HG03439 (cell line): ENCODE measurements at regions not wholly inside any gene's neighbourhood (a gene's known extent, or its start where the extent isn't known, plus 50 kb on each side); places are given as distances from the start of the nearest gene placed in this dataset.

ENCODE experiments used
- ATAC-seq: cut with Tn5 transposase; IDR thresholded peaks from one replicate; pipeline ENCODE4 v1.9.1; 2021; ENCODE audit warnings: mild to moderate bottlenecking, moderate library complexity; ENCODE audit not compliant: unreplicated experiment

GRCh38 chr18:27595113-27595838 lies 410.2 kb upstream of the CHST9 start:
- no peak for ATAC-seq

- no peak for ATAC-seq
These were observed 400.6 kb upstream of the CHST9 start for GRCh38 chr18:27585602-27586173.

- no peak for ATAC-seq
These were observed 398.4 kb upstream of the CHST9 start for GRCh38 chr18:27583466-27583865.

- no peak for ATAC-seq
These were observed 397.8 kb upstream of the CHST9 start for GRCh38 chr18:27582760-27583412.

GRCh38 chr18:27581296-27581904 lies 396.3 kb upstream of the CHST9 start:
- no peak for ATAC-seq

- ATAC-seq: no peak
These were observed 394.3 kb upstream of the CHST9 start for GRCh38 chr18:27579364-27579763.

GRCh38 chr18:27577752-27578151 lies 392.6 kb upstream of the CHST9 start:
- ATAC-seq: no peak

- ATAC-seq: no peak
These were observed 392.2 kb upstream of the CHST9 start for GRCh38 chr18:27577265-27577664.

- ATAC-seq: no peak
These were observed 382.3 kb upstream of the CHST9 start for GRCh38 chr18:27567434-27567833.

- no peak for ATAC-seq
These were observed 379.0 kb upstream of the CHST9 start for GRCh38 chr18:27564066-27564465.

- no peak for ATAC-seq
These were observed 373.5 kb upstream of the CHST9 start for GRCh38 chr18:27558388-27559155.

- ATAC-seq: no peak
These were observed 371.6 kb upstream of the CHST9 start for GRCh38 chr18:27556741-27557140.

GRCh38 chr18:27549335-27550039 lies 364.4 kb upstream of the CHST9 start:
- no peak for ATAC-seq

- no peak for ATAC-seq
These were observed 361.9 kb upstream of the CHST9 start for GRCh38 chr18:27546991-27547390.

GRCh38 chr18:27544206-27544605 lies 359.1 kb upstream of the CHST9 start:
- no peak for ATAC-seq

GRCh38 chr18:27541293-27541692 lies 356.2 kb upstream of the CHST9 start:
- no peak for ATAC-seq

- ATAC-seq: no peak
These were observed 355.0 kb upstream of the CHST9 start for GRCh38 chr18:27540111-27540510.

- no peak for ATAC-seq
These were observed 343.9 kb upstream of the CHST9 start for GRCh38 chr18:27528925-27529521.

- no peak for ATAC-seq
These were observed 342.7 kb upstream of the CHST9 start for GRCh38 chr18:27527856-27528255.

GRCh38 chr18:27520401-27520800 lies 335.3 kb upstream of the CHST9 start:
- no peak for ATAC-seq
